GOT3 (cell line): ENCODE measurements at regions not wholly inside any gene's neighbourhood (a gene's known extent, or its start where the extent isn't known, plus 50 kb on each side); places are given as distances from the start of the nearest gene placed in this dataset.

Experiments used
- DNase-seq: peaks from one replicate; lab custom pipeline; 2025; ENCODE audit warnings: mixed read lengths; lab: John Stamatoyannopoulos, UW

DNA sequence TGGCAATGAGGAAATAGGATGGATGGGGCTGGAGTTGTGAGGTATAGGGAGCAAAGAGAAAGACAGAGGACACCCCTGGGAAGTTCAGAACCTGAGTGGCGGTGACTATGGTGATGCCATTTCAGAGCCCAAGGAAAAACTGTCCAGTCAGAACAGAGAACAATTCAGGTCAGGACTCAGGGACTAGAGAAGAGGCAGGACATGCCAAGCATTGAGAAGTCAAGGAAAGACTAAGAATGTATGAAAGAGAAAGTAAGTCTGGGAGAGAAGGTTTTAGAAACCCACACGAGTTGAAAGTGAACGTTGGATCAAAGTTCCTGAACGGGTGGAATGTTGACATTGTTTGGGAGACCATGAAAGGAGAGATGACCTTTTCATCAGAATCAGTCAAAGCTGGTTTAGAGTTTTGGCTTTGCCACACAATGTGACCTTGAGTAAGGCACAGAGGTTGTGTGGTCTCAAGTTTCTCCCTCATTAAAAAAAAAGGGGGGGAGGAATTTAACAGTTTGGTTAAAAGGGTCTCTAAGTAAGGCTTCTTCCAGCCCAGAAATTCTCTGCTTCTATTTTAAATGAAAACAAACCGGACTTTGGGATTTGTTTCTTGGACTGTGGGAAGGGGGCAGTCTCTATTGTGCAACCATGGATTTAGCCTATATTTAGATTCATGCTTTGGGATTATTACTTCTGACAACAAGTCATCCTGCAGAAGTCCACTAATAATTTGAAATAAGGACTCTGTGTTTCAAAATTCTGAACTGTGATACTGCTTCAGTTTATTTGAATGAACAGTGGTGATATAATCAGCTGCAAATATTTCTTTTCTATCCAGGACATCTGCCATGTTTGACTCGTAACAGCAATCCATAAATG is 315.9 kb upstream of the TBL1XR1 start:
- no peak for DNase-seq

DNA sequence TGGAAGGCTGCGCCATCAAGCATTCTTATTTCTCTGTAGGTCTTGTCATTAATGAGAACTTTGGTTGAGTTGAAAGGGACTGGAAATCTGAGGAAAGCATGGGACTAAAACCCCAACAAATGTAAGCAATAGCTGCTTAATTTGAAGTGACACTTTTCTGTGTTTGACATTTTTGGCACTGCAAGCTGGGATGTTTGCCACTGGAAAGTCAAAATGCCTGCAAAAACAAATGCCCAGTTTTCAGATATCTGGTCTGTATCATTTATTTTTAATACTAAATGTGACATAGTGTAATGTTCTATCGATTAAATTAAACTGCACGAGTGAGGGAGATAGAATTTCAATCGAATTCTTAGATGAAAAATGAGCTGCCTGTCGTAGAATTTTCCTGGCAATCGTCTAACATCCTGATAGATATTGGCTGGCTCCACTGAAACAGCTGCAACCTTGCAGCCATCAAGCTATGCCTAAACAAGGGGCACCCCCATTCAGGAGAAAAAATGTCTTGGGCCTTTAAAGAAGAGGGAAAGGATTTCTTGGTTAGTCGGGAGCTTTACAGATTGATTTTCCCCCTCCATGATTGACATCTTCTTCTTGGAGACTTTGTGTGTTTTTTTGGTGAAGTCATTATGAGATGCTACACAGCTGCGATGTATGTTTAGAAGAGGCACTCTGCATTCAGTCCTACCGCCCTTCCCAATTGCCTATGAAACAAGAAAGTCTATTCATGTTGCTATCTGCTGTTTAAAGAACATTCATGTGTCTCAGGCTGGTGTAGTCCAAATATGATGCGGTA is 316.7 kb upstream of the TBL1XR1 start:
- DNase-seq: no peak

DNA sequence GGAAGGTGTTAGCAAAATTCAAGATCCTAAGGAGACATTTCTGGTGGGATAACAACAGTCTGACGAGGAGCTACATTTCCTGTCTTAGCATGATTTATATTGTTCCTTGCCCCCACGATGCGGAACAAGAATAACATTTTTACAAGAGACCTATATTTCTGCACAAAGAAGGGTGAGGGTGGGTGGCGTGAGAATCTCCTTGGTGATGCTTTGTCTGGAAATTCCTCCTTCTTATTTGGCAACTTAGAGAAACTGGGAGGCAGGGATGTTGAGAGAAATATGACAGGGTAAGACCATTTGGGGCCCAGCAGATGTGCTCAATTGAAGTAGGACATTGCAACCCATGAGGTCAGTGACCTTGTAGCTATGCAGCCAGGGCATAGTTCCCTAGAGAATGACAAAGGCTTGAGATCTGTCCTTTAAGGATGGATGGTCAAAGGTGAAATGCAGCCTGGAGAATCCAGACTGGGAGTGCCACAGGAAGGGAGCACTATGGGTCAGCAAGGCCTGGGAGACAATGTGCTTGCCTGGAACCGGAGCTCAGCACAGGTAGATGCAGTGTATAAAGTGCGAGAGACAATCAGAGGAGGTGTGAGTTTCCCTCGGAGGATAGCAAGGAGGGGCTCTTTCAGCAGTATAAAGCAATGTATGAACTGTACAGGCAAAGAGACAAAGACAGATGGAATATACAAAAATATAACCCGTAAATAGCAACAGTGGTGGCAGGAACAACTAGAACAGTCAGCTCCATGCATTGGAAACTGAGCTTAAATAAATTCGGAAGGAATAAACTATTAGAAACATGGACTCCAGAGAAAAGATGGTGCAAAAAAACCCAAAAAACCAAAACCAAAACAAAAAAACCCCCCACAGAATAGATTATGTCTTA is 317.6 kb upstream of the TBL1XR1 start:
- no peak for DNase-seq

DNA sequence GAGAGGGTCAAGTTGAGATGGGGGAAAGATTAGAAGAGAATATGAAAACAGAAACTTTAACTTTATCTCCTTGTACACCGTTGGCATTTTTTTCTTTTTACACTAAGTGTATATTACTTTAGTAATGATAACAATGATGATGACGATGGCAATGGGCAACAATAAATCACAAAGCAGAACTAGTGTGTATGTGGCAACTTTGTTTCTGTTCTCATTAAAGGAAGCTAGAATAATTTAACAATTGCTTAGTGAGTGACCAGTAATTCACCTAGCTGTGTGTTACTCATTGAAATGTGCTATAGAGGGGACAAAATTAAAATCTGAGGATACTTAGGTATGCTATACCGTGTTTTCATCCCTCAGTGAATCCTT is 318.5 kb upstream of the TBL1XR1 start:
- no peak for DNase-seq

DNA sequence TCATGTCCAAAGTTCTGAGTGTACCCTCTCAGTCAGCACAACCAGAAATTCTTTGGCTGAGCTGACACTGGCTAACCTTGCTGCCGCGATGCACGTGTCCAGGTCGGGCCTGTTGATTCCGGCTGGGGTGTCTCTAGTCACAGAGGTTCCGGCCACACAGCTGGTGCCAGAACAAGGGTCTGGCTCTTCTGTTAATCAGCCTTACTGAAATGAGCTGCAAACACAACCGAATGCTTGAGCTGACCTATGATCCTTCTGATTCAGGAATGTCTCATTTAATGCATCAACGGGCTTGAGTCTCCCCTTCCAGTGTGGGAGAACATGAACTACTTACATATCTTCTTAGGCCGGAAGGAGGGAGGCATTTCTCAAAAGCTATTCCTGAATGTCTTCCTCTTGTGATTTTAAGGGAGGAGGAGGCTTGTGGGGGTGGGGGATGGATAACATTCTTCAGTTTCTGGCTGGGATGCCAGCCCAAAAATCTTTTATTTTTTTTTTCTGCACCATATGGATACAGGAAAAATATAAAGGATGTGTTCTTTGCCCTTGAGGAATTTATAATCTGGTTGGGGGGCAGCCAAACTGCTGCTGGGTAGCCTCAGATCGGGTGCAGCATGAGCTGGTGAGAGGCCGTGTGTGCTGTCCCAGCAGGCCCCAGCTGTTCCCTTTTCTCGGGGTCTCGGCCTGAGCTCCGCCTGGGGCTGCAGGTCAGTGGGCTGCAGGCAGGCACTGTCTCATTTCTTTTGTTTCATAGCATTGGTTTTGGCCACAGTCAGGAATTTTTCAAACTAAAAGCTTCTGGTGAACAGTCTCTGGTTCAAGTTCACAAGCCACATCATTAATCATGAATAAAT is 319.1 kb upstream of the TBL1XR1 start:
- DNase-seq: no peak

DNA sequence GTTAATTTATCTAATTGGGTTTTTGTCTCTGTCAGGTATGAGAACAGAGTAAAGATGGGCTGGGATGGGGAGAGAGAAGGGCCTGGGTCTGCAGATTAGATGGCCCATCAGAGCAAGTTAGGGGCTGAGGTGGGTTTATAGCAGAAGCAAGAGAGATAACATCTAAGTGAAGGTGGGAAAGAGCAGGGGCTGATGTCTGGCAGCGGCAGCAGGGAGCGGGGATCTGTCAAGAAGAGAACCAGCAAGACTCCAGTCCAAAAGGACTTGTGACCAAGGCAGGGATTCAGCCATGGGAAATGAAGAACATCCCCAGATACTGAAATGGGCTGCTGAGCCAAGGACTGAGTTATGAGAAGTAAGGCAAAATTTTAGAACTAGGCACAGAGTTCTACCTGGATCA is 320.6 kb upstream of the TBL1XR1 start:
- no peak for DNase-seq

DNA sequence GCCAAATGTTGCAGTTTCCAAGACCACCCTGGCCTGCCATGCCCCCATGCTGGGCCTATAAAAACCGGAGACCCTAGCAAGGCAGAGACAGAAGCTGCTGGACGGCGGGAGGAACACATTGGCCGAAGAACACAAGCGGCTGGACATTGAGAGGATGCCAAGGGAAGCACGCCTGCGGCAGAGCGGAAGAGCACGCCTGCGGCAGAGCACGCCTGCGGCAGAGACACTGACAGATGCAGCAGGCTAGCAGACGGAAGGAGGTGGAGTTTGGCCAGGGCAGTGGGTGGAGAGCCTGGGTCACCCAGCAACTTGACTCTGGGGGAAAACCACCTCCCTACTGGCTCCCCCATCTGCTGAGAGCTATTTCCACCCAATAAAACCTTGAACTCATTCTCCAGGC is 322.3 kb upstream of the TBL1XR1 start:
- no peak for DNase-seq

DNA sequence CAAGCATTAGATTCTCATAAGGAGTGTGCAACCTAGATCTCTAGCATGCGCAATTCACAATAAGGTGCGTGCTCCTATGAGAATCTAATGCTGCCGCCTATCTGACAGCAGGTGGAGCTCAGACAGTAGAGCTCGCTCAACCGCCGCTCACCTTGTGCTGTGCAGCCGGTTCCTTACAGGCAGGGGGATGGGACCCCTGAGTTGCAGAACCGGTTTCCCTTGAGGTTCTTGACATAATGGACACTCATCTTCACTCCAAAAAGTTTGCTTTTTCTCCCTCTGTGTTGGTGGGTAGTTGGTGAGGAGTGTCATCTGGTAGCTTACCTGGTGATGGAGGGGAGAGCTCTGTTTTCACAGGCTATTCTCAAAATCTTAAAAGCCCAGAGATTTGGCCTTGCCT is 324.0 kb upstream of the TBL1XR1 start:
- DNase-seq: no peak

DNA sequence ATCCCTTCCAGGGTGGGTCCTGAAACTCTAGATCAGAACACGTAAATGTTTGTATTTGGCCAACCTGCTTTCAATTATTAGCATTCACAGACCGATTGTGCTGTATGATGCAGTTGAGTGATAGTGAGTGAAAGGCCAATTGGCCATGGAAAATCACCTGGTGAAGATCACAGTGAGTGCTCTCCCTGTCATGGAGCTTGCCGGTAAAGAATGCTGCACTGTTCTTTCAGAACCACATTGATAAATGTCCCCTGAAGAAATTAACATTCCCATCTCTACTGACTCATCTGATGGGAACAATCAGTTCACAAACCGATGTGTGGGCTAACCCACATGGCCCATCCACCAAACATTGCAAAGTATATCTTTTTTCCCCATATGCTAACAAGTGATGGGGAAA is 324.8 kb upstream of the TBL1XR1 start:
- DNase-seq: no peak

DNA sequence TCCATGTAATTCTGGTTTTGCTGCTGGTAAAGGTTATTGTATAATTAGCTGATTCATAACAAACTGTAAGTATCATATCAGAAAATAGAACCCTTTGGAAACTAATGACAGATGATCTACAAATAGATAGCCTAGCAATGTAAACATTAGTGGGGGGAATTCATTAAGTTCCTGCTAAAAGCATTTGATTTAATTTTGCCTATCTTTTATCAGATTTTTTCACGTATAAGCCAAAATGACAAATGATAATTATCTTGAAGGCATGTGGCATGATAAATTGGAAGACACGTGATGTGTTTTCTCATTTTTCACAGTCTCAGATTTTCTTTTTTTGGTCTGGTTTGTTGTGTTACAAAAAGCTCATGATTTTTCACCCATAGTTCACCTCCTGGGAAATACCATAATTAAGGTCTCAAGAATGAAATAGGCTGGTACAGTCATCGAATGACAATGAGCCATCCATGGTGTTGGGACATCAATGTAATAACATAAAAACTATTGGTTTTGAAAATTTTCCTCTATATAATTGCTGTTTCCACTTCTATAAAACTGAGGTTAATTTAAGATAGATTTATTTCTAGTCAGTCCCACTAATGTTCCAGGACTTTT is 325.9 kb upstream of the TBL1XR1 start:
- DNase-seq: no peak

DNA sequence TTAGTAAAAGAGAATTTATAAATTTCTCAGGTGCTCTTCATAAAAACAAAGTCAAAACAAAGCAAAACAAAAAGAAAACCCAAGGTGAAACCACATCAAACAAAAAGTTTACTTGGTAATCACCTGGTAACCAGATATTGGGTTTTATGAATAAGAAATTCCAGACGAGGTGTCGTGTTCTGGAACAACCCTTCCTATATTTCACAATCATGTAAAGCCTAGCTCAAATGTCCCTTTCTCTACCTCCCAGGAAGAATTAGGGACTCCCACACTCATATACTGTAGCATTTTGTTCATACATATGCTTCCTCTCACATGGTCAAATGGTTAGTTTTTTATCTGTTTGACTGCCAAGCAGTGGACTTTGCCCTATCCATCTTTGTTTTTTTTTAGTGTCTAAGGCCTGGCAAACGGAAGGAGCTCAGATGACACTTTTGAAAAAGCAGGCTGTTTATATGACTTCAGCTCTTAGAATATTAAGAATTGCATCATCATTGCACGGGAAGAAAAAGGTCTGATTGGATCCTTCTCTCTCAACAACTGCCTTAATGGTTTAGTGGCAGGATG is 326.7 kb upstream of the TBL1XR1 start:
- no peak for DNase-seq

DNA sequence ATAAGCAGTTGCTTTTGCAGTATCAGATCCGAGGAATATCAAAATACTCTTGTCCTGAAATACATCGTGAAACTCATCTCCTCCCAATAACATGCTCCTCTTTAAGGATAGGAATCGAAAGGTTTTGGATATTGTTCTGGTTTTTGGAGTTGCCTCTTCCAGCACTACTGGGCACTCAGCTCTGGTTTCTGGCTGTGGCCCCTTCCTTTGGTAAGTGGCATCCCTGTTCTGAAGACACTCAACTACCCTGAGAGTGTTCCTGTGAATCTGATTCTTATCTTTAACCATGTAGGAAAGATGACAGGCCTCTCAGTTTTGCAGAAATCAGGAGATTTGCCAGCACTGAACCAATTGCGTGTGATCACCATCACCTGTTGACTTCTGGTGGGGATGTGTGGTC is 327.5 kb upstream of the TBL1XR1 start:
- DNase-seq: no peak

DNA sequence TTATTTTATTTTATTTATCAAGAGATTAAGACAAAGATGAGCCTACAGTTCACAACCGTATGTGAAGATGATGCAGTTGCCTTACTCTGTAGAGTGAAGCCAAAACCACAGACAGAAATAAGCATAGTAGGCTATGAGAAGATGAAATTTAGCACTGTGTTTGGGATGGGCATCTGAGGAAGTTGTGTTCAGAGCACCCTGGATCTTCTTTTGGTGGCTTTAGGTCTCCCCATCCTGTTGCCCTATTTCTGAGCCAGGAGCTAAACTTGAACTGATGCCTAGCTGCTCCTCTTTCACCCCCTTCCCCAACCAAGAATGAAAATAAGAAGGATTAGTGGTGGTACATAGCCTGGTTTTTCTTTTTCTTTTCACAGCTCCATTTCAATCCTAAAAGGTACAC is 328.1 kb upstream of the TBL1XR1 start:
- DNase-seq: no peak

DNA sequence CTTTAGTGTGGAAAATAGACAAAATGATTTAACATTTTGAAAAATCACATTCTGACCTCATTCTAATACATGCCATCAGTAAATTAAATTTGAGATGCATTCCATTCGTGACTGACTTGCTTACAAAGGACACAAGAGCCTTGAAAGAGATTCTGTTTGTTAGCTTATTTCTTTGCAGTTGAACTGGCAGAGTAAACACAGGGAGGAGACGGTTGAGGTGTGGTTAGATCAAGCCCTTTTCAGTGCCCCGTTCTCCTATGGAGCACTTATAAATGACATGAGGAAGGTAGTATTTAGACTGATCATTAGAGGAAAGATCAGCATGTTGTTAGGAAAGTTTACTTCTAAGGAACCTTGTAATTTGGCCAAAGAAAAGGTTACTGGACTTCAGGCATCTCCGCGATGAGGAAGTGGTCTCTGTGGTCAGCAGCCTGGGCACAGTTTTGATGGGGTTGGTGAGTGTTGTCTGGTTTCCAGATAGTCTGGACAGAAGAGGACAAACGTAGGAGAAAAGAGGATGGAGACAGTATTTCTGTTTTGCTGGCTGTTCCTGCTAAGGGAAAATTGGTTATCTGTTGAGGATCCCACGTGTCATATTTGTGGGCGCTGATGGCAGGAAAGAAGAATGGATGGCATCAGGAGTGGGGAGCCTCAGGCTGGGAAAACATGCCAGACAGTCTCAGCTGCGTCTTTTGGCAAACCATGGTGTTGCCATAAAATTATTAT is 328.9 kb upstream of the TBL1XR1 start:
- DNase-seq: no peak

DNA sequence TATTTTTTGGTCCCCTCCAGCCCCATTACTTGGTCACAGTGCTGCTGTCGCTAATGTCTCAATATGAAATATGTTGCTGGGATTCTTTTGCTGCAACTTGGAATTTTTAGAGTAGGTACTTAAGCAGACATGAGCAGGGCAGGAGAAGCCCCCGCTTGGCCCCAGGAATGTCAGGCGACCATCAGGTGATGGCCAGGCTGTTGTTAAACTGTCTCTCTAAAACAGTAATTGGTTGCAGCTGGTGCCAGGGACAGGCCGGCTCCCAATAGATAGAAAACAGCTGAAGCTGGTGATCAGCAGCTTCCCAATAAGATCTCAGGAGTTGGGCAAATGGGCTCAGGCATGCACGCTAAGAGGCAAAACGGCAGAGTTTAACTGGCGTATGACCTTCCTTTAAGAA is 329.9 kb upstream of the TBL1XR1 start:
- DNase-seq: no peak

DNA sequence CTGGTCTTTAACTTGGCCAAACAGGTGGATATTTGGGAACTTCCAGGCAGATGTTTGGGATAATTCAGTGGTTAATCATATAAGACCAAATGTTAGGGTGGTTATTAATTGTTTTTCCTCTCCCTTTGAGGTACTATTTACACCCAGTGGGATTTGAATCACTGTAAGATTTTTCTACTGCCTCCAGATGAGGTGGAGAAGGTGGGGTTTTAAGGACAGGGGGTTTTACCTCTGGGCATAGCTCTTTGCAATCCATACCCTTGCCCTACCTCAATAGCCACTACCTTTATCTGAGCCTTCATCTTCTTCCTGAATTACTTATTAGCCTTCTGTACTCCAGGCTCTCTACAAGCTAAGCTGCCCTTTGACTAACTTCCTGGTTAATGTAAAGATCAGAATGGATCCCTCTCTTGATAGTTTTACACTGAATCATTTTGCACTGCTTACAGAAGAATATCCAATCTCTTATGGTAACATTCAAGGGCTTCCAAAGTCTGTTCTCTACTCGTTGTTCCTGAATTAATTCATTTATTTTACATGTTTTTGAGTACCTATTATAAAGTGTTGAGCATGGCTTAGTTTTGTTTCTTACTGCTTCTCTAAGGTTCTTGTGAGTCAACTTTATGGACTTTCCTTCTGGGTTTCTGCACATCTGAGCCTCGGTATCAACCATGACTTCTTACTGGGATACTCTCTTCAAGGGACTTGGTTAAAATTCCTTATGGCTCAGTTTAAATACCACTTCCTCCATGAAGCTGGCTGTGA is 331.2 kb upstream of the TBL1XR1 start:
- no peak for DNase-seq

DNA sequence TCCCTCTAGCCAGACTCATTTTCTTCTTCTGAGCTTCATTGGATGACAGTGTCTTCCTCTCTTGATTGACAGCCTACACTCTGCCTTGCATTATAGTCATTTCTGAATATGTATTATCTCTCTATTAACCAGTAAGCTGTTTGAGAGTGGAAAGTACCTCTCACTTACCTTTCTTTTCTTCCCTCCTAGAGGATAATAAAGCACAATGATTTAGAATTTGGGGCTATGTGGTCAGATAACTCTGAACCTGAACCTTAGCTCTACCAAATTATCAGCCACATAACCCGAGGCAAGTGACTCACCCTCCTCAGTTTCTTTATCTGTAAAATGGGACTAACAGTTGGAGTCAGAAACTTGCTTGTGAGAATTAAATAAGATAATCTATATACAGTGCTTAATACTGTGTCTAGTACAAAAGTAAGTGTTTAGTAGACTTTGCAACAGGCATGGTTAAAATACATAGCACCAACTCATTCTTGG is 331.8 kb upstream of the TBL1XR1 start:
- no peak for DNase-seq

DNA sequence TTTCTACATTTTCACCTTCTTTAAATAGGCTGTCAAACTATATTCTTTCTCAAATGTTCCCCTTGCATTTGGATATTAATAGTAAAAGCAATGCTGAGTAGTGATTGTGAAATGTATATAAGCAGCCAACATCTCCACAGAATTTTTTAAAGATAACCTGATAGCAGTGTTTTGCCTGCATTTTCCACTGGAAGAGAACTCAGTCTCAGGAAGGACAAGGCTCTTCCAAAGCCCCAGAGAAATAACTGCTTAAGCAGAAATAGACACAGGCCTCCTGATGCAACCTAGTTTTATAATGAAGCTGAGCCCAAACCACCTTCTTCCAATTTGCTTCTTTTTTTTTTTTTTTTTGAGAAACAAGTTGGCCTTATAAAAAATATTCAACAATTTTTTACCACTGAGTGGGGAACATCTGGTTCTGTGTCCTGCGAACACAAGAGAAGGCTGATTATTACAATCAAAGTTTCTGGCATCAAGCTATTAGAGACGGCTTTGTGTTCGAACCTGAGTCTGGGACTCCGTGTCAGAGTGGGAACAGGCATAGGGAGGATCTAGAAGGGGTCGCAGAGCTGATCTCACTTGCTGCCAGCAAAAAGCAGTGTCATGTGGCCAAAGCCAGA is 332.5 kb upstream of the TBL1XR1 start:
- no peak for DNase-seq

DNA sequence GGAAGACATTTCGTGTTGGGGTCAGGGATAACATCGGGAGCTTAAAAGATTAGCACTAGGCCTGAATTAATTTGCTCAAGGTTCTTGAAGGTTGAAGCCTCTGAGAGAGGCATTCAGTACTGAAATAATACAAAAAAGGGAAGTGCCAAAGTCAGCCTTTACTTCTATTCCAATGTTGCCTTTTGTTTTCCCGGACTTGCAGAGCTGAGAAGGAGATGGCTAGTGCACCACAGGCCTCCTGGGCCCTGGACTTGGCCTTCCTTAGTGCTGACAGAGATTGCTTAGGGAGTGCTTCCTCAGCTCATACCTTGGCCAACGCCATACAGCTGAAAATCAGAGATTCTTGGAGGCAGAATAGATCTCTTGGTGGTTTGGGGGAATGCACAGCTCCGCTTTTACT is 333.6 kb upstream of the TBL1XR1 start:
- no peak for DNase-seq
